Left lung (tissue), 4 donors: ENCODE measurements at regions not wholly inside any gene's neighbourhood (a gene's known extent, or its start where the extent isn't known, plus 50 kb on each side); places are given as distances from the start of the nearest gene placed in this dataset.
"Not testable (repeated sequence)": the region's sequence is repeated elsewhere in the genome, so short reads cannot be mapped to it uniquely, and the experiment has no call there.

ENCODE experiments used
- ATAC-seq: fragments of 200-7000 bp; cut with Tn5 transposase; one replicate; pipeline ENCODE4 v1.9.1; 2020; ENCODE audit warnings: moderate library complexity
- DNase-seq, 4 donors: peaks; one replicate each; pipeline ENCODE4 v3.0.0-alpha.2; 2013 to 2020
- H3K27ac ChIP-seq, 2 donors: fragments of 200-600 bp; sonication (generic) in 1 of 2; one replicate each; pipeline versions ENCODE4 v1.5.0 to v1.8.0; 2020 to 2021
- H3K27me3 ChIP-seq, 2 donors: fragments of 200-600 bp; sonication (generic) in 1 of 2; one replicate each; pipeline versions ENCODE4 v1.5.0 to v1.8.0; 2020 to 2021
- H3K36me3 ChIP-seq, 2 donors: fragments of 200-600 bp; sonication (generic) in 1 of 2; one replicate each; pipeline versions ENCODE4 v1.5.0 to v1.8.0; 2020 to 2021
- H3K4me1 ChIP-seq, 2 donors: fragments of 200-600 bp; one replicate each; pipeline ENCODE4 v1.8.0; 2021
- H3K4me3 ChIP-seq, 2 donors: fragments of 200-600 bp; sonication (generic) in 1 of 2; one replicate each; pipeline versions ENCODE4 v1.5.0 to v1.8.0; 2020 to 2021; ENCODE audit warnings: mild to moderate bottlenecking in 1 of 2
- H3K9me3 ChIP-seq, 2 donors: fragments of 200-600 bp; sonication (generic) in 1 of 2; one replicate each; pipeline versions ENCODE4 v1.5.0 to v1.8.0; 2020 to 2021
- CTCF ChIP-seq, 2 donors: fragments of 200-600 bp; sonication (generic) in 1 of 2; IDR thresholded peaks; one replicate each; pipeline versions ENCODE4 v1.5.0 to v1.8.0; 2021; ENCODE audit warnings: antibody characterized with exemption in 2 of 2
- intact Hi-C, 2 donors: fragments of 100-400 bp; cut with DNase I; formaldehyde crosslinking; loops; one replicate each; pipeline versions ENCODE4 v1.11.2 to v1.14.2; 2022
- donor health status: DM: no; HTN: yes; CAD: no.
- donor health status: DM: no; HTN: no; CAD: no.

GRCh38 chr1:143680304-143680703, 291.5 kb downstream of the FAM72C start:
- intact Hi-C loops = no loop called here
- TF ChIP-seq CTCF (IDR thresholded peaks at IDR 0.05) = no peak
- peaks cover 0 to 8% of the 10 kb centered on the region in 2 donors for H3K27me3 ChIP-seq
- ATAC-seq (no peak), DNase-seq (no peak)
- no peaks in the 10 kb centered on the region for H3K36me3 ChIP-seq
- H3K4me3 ChIP-seq = no peak overlapping the region
- H3K27ac ChIP-seq = no peak overlapping the region
- H3K9me3 ChIP-seq = no peaks in the 10 kb centered on the region
- no peaks in the 10 kb centered on the region for H3K4me1 ChIP-seq

GRCh38 chr1:143672983-143673382, 298.8 kb downstream of the FAM72C start:
- intact Hi-C loops = no loop called here
- no peak overlapping the region for H3K27ac ChIP-seq
- no peak for TF ChIP-seq CTCF (IDR thresholded peaks at IDR 0.05)
- DNase-seq (no peak), ATAC-seq (no peak)
- H3K27me3 ChIP-seq = peaks cover 6 to 24% of the 10 kb centered on the region in 2 donors
- H3K4me1 ChIP-seq = no peaks in the 10 kb centered on the region
- H3K4me3 ChIP-seq = no peak overlapping the region
- H3K36me3 ChIP-seq = no peaks in the 10 kb centered on the region
- H3K9me3 ChIP-seq = no peaks in the 10 kb centered on the region

- H3K27ac ChIP-seq = no peak overlapping the region
- H3K9me3 ChIP-seq = no peaks in the 10 kb centered on the region
- no peak for TF ChIP-seq CTCF (IDR thresholded peaks at IDR 0.05)
- ATAC-seq (no peak), DNase-seq (no peak)
- no peak overlapping the region for H3K4me3 ChIP-seq
- intact Hi-C loops = no loop called here
- no peaks in the 10 kb centered on the region for H3K36me3 ChIP-seq
- peaks cover 21 to 59% of the 10 kb centered on the region in 2 donors for H3K27me3 ChIP-seq
- no peaks in the 10 kb centered on the region for H3K4me1 ChIP-seq
Measured at GRCh38 chr1:143667730-143668129, 304.1 kb downstream of the FAM72C start.

GRCh38 chr1:143666851-143667250, 304.9 kb downstream of the FAM72C start:
- TF ChIP-seq CTCF (IDR thresholded peaks at IDR 0.05) = no peak
- intact Hi-C loops = no loop called here
- no peaks in the 10 kb centered on the region for H3K36me3 ChIP-seq
- no peak overlapping the region for H3K27ac ChIP-seq
- peaks cover 28 to 67% of the 10 kb centered on the region in 2 donors for H3K27me3 ChIP-seq
- no peak overlapping the region for H3K4me3 ChIP-seq
- no peaks in the 10 kb centered on the region for H3K4me1 ChIP-seq
- no peak for DNase-seq
- no peaks in the 10 kb centered on the region for H3K9me3 ChIP-seq
- no peak for ATAC-seq

GRCh38 chr1:143665606-143666005, 306.2 kb downstream of the FAM72C start:
- Histone ChIP-seq H3K27ac (no peak overlapping the region), H3K27me3 (peaks cover 39 to 79% of the 10 kb centered on the region in 2 donors), H3K9me3 (no peaks in the 10 kb centered on the region), H3K36me3 (no peaks in the 10 kb centered on the region), H3K4me1 (no peaks in the 10 kb centered on the region), H3K4me3 (no peak overlapping the region)
- DNase-seq = no peak
- intact Hi-C loops = no loop called here
- TF ChIP-seq CTCF (IDR thresholded peaks at IDR 0.05) = no peak
- ATAC-seq = no peak

- DNase-seq, ATAC-seq, H3K27ac ChIP-seq, intact Hi-C loops, H3K4me1 ChIP-seq, H3K4me3 ChIP-seq, H3K36me3 ChIP-seq, H3K9me3 ChIP-seq: not testable (repeated sequence)
- peaks cover 60 to 86% of the 10 kb centered on the region in 2 donors for H3K27me3 ChIP-seq
Measured at GRCh38 chr1:143663056-143663455, 308.7 kb downstream of the FAM72C start.
